ENCODE measurements at regions not wholly inside any gene's neighbourhood (a gene's known extent, or its start where the extent isn't known, plus 50 kb on each side); places are given as distances from the start of the nearest gene placed in this dataset.

- TF ChIP-seq RAD21 (IDR thresholded peaks at IDR 0.05; ENCODE audit: low read length) (no peak), NFE2L2 (IDR thresholded peaks at IDR 0.05; ENCODE audit: low read depth, low read length) (no peak), CTCF (conservative IDR thresholded peaks at IDR 0.05; ENCODE audit: low read depth, low read length) (no peak), MAZ (IDR thresholded peaks at IDR 0.05; ENCODE audit: borderline replicate concordance, low read depth, low read length) (no peak), POLR2A (IDR thresholded peaks at IDR 0.05; ENCODE audit: low read depth, low read length) (no peak), FOS (IDR thresholded peaks at IDR 0.05; ENCODE audit: low read depth, low read length) (no peak), RCOR1 (IDR thresholded peaks at IDR 0.05; ENCODE audit: insufficient replicate concordance, low read length) (no peak), CHD1 (IDR thresholded peaks at IDR 0.05; ENCODE audit: low read depth, low read length) (no peak), RFX5 (IDR thresholded peaks at IDR 0.05; ENCODE audit: low read depth, low read length) (no peak), BHLHE40 (IDR thresholded peaks at IDR 0.05; ENCODE audit: low read depth, low read length) (no peak), MXI1 (IDR thresholded peaks at IDR 0.05; ENCODE audit: borderline replicate concordance, low read depth, low read length) (no peak), ELK1 (IDR thresholded peaks at IDR 0.05; ENCODE audit: borderline replicate concordance, low read depth, low read length) (no peak), MAFK (IDR thresholded peaks at IDR 0.05; ENCODE audit: low read depth, low read length) (no peak)
These were observed 153.3 kb downstream of the IL15 start for GRCh38 chr4:141789716-141790115.

Measured in IMR-90 (cell line).